HG03558 (cell line): ENCODE measurements at regions not wholly inside any gene's neighbourhood (a gene's known extent, or its start where the extent isn't known, plus 50 kb on each side); places are given as distances from the start of the nearest gene placed in this dataset.
"Not testable (repeated sequence)": the region's sequence is repeated elsewhere in the genome, so short reads cannot be mapped to it uniquely, and the experiment has no call there.

Experiments
- ATAC-seq: cut with Tn5 transposase; IDR thresholded peaks from one replicate; pipeline ENCODE4 v1.9.1; 2021; ENCODE audit warnings: moderate number of reproducible peaks; ENCODE audit not compliant: unreplicated experiment; ENCODE audit errors: extremely low read depth

DNA sequence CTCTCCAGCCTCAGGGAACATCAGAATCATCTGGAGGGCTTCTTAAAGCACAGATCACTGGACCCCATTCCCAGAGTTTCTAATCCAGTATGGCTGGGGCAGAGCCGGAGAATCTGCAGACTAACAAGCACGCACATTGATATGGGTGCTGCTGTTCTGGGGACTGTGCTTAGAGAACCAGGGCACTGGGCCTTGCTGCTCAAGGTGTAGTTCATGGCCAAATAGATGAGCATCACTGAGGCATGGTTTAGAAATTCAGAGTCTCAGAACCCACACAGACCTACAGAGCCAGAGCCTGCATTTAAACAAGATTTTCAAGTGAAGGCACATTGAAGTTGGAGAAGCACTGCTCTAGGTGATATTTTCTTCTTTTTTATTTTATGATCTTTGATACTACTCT, 376.8 kb upstream of the PHF14 start:
- no peak for ATAC-seq

DNA sequence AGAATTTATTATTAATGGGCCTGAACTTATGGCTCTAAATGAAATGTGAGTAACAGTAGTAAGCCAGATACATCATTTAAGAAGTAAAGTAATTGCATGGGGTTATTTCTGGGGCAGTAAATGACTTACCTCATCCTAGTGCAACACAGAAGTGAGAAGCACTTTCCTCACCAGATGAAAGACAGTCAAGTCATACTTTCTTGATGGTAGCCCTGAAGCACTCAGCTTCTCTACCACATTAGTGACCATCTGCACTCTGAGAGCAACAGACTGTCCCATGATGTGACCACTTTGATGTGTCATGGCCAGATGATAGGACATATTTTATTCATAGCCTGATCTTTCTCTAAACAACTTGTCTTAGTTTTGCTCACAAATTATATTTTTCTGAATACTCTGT, 369.5 kb upstream of the PHF14 start:
- no peak for ATAC-seq

DNA sequence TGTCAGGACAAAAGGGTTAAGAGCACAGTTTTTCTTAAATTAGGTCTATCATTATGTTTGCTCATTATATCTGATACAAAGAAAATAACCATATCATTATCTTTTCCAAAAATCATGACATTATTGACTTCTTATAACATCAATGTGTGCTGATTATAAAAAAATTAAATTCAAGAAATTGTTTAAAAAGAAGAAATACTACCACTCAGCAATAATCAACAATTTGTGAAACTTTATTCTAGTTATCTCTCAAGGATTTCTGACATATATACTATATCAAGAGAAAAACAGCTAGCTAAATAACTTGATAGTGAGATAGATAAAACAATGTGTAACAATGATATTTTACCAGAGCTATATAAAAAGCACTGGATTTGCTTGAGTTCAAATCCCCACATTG, 360.7 kb upstream of the PHF14 start:
- ATAC-seq = no peak

DNA sequence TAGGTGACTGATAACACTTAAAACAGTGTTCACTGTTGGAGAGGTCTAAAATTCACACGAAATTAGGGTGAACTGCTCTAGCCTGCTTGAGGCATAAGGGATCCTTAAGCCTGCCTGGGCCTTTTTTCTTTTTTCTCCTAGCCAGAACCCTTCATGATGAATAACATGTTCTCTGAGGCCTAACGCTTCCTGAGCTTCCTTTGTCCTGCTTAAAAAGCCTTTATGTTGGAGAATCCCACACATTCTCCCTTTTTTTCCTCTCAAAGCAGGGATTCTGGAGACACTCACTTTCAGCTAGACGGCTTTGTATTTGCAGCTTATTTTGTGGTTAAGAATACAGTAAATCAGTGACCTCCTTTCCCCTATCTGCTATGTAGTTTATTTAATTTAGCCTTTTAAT, 354.7 kb upstream of the PHF14 start:
- ATAC-seq = no peak

DNA sequence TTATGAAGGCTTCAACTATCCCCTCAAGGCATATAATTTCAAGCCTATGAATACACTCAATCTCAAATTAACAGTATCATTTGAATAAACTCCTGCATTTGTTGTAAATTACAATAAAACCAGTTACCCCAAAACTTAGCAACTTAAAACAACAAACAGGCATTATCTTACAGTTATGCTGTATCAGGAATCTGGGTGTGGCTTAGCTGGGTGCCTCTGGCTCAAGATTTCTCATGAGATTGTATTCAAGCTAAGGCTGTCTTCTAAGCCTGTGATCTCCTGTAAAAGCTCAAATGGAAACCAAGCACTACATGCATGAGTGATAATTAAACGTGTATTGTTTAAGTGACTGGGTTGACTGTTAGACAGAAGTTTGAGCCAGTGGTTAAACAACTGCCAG, 341.0 kb upstream of the PHF14 start:
- ATAC-seq = no peak

DNA sequence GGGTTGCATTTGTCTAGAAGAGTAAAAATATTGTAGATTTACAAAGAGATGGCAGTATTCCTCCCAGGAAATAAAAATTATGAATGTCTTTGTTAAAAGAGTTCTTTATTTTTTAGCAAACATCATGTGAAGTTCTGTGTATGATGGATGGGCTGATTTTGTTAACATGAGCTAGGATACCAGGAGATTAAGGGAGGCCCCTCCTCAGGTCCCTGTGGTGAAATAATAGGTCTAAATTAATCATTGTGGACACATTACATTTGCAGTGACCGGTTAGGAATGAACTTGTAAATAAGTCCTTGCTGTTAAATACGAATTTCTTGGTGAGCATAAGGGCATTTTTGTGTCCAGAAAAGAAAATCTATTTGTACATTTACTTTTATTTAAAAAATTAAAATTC, 339.4 kb upstream of the PHF14 start:
- no peak for ATAC-seq

DNA sequence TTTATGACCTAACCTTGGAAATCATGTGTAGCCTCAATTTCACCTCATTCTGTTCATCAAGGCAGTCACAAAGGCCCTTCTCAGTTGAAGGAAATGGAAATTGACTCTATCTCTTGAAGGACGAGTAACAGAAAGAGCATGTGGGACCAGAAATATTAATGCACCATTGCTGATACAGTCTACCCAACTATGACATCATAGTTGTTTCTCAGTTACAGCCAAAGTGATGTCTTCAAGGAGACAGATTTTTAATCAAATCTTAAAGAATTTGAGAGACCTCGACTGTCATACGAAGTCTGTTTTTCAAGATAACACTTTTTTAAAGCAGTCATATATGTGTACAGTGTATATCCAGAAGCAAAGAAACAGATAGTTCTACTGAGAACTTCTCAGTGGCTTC, 335.7 kb upstream of the PHF14 start:
- no peak for ATAC-seq

DNA sequence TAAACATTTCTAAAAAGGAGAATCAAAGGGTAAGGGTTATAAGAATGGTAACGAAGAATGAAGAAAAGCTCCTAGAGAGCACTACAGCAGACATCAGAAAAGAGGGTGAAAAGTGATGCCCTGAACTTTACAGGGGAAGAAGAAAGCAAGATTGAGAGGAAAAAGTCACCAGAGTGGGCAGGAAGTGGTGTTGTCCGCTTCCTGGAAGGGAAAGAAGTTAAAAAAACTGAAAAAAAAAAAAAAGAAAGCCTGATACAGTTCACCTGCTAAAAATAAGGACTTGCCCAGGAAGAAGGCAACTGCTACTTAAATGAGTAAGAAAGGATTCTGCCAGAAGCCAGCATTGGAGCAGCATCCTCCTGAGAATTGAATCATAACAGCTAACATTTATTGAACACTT, 330.1 kb upstream of the PHF14 start:
- no peak for ATAC-seq

DNA sequence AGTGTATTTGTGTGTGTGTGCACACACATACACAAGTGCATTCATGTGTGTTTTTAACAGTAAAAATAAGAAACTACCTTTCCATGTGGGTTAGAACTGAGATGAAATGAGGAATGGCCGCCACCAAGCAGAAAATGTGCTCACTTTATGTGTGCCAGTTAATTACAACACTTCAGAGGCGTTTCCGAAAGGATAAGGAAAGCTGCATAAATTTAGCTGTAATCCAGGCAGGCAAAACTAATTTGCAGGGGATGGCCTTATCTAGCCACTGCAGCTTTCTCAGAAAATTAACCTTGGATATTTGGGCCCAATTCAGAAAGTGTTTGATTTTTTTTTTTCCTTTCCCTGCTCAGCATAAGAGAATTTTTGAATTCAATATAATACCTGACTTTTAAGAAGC, 328.8 kb upstream of the PHF14 start:
- no peak for ATAC-seq

DNA sequence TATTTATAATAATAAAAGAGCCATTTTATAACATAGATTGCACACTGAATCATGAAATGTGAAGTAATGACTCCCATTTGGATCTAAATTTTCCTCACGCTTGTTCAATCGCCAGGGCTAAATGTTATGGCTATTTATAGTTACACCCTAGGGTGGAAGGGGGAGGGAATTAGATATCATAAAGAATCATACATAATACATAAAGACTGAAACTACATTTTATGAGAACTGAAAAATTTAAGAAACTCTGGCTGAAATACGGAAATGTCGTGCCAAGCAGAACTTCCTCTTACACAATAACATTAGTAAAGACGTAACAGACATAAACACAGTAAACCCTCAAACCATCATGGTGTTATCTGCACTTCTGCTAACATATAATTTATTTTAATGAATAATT, 327.5 kb upstream of the PHF14 start:
- no peak for ATAC-seq

DNA sequence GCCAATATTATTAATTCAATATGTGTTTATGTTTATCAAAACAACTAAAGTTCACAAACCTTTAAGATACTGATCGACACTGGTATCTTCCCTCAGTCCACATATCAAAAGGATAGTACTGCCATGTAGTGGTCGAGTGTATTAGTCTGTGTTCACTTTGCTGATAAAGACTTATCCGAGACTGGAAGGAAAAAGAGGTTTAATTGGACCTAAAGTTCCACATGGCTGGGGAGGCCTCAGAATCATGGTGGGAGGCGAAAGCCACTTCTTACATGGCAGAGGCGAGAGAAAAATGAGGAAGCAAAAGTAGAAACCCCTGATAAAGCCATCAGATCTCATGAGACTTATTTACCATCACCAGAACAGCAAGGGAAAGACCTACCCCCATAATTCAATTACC, 325.4 kb upstream of the PHF14 start:
- no peak for ATAC-seq

DNA sequence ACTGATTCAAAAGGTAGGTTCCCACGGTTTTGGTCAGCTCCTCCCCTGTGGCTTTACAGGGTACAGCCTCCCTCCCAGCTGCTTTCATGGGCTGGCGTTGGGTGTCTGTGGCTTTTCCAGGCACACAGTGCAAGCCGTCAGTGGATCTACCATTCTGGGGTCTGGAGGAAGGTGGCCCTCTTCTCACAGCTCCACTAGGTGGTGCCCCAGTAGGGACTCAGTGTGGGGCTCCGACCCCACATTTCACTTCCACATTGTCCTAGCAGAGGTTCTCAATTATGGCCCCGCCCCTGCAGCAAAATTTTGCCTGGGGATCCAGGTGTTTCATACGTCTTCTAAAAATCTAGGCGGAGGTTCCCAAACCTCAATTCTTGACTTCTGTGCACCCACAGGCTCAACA, 324.6 kb upstream of the PHF14 start:
- ATAC-seq = not testable (repeated sequence)

DNA sequence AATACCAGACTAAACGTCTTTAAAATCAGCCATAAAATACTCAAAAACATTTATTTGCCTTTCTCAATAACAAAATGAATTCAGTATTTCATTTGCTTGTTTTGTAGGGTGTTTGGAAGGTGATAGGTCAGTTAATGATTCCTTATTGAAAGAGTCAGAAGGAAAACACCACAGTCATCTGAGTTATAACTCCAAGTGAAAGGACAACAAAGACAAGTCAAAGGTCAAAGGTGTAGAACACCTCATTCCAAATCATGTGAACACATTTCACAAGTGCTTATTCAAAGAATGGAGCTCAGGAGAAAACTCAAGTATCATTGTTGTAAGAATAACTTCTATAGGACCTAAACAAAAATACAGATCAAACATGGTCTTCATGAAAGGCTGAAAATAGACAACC, 318.6 kb upstream of the PHF14 start:
- ATAC-seq = no peak

DNA sequence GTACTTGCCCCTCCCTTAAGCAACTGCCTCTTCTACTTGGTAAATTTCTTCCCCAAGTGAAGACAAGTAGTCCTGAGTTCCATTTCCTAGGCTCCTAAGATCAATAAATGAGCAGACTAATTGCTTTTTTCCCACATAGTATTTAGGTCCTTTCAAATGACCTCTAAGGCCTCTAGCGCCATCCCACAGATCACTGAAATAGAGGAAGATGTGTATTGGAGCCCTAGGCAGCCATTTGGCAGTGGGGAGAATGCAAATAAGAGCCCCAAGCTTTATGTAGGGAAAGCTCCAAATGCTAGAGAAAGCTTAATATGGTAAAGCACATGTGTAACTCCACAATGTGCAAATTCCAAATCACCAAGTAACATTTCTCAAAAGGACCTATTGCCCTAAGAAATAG, 316.5 kb upstream of the PHF14 start:
- ATAC-seq = no peak

DNA sequence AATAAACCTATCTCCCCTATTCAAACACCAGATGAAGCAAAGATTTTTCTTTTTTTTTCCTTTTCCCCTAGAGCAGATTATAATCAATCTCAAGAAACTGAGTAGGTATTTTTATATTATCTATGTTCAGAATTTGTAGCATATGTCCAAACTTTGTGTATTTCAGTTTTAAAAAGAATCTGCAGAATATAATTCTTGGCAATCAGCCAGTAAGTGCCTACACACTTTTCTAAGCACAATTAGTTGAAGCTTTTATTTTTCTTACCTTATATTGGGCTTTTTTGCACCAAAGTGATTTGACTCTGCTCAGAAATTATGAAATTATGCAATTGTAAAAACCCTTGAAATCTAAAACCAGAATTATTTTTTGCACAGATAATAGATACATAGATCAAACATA, 315.8 kb upstream of the PHF14 start:
- ATAC-seq = no peak

DNA sequence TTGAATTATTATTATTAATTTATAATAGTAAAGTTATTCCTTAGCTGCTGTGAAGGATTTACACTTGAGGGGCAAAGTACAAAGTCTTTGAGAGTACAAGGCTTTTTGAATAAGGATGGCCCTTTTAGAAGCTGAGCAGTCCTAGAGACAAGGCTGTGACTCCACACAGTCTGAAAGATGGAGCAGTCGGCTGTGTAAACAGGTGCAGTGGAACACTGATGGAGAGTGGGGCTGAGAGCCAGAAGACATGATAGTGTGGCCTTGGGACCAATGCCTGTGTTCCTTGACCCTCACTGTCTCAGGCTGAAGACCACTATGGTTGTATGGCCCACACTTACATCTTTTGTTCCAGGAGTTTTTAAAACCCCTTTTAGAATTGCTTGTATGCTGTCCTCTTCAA, 311.2 kb upstream of the PHF14 start:
- no peak for ATAC-seq

DNA sequence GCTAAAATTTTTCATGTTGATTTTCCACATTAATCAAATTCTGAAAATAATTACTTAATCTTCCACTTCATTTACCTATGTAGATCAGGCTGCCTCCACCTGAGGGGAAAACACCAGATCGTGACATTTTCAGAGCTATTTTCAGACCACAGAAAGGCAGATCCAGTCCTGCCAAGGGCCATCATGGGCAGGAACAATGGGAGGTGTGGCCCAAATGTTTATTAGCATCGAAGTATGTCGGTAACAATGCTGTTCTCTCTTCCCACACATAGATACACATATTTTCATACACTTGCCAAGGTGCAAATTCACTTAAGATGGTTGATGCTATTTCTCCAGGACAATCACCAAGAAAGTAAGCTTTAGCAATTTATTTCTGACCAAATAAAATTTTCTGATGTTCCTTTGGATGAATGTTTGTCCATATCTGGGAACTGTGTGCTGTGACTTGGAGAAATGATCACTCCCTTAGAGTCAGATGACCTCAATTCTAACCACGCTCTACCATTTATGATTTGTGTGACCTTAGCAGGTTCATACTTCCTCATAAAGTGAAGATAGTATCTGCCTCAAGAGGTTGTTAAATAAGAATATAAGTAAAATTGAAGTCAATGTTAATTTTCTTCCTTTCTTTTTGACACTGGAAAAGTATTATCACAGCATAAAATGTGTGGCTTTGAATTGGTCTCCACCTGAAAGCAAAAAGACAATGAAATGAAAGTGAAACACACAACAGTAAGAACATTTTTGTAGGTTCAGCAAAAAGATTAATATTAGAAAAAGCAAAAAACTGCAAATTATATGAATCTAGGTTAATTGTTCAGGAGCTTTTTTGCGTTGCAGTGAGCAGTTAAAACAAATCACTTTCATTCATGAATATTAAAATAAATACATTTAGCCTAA, 310.4 kb upstream of the PHF14 start:
- no peak for ATAC-seq

DNA sequence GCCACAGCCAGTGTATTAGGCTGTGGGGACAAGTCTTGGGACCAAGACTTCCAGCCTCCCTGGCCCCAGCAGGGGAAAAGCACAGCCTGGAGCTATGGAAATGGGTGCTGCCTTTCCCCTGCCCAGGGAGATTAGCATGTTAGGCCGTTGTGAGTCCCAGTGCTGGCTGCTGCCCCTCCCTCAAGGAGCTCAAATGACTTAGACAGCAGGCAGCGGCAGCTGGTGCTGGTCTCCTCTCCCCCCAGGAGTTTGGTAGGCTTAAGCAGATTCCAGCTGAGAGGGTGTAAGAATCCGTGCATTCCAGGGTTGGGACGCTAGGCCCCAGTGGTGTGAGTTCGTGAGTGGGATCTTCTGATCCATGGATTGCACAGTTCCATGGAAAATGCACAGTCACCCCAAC, 301.5 kb upstream of the PHF14 start:
- no peak for ATAC-seq

DNA sequence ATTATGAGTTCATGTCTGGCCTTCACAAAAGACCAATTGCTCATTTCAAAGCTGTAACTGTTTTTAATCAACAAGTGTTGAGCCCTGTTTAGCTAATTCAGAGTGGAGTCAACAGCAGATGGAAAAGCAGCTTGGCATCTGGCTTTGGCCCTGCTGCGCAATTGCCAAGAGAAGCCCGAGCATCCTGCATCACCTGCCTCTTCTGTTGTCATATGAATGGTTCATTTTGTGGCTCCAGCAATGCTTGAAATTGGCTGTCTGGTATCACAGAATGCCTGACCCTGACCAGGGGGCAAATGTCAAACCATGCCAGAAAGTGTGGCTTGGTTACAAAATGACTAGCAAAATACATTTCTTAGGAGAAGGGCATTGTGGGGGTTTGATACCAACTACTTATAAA, 296.5 kb upstream of the PHF14 start:
- ATAC-seq = no peak

DNA sequence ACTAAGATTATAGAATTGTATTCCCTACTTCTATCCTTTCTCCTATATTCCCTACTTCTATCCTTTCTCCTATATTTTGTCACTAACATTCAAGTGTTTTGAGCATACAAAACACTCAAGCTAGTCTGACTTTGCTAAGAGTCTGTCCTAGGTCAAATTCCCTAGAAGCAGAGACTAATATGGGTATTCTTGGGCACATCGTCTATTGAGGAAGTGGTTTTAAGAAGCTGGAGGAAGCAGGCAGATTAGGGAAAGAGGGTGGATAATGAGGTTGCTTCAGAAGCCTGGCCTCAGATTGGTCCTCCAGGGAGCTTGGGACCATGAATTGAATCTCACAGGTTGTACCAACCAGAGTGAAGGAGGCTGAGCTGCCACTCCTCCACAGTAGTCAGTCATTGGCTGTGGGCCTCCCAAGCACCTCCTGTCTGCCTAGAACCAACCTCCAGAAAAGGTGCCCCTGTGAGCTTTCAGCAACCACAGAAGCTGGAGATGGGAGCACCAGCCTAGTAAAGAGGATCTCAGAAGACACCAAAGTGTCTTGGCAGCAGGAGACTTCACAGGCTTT, 295.9 kb upstream of the PHF14 start:
- ATAC-seq = no peak

DNA sequence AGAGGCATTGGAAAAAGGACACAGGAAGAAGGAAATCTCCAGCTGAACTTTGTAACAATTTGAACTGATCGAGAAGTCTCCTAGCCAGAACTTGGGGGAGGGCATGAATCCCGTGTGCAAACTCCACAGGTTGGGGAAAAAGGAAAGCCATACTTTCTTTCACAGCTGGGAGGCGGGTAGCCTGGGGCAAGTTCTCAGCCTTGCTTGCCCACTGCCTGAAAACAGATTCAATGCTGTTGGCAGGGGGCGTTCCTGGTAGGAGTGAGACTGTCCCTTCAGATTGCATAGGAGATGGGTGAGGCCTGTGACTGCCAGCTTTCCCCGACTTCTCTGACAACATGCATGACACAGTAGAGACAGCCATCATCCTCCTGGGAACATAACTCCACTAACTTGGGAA, 289.1 kb upstream of the PHF14 start:
- no peak for ATAC-seq

DNA sequence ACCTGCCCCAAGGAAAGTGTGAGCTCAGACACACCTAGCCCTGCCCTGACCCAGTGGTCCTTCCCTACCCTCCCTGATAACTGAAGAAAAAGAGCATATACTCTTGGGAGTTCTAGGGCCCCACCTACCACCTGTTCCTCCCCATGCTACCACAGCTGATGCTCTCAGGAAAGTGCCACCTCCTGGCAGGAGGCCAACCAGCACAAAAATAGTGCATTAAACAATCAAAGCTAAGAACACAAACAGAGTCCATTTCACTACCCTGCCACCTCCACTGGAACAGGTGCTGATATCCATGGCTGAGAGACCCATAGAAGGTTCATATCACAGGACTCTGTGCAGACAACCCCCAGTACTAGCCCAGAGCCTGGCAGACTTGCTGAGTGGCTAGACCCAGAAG, 288.6 kb upstream of the PHF14 start:
- ATAC-seq = no peak
